Panc1 (cell line): ENCODE measurements at regions not wholly inside any gene's neighbourhood (a gene's known extent, or its start where the extent isn't known, plus 50 kb on each side); places are given as distances from the start of the nearest gene placed in this dataset.

Source experiments
- CTCF ChIP-seq: fragments of 450-650 bp; IDR thresholded peaks from 2 replicates; pipeline ENCODE4 v1.5.1; 2017; ENCODE audit warnings: mild to moderate bottlenecking
- POLR2AphosphoS5 ChIP-seq: IDR thresholded peaks from 2 replicates; pipeline ENCODE4 v1.6.1; 2012; ENCODE audit warnings: mild to moderate bottlenecking, low read depth, low read length, moderate library complexity
- TCF7L2 ChIP-seq: IDR thresholded peaks from 2 replicates; pipeline ENCODE4 v1.6.1; 2011; ENCODE audit warnings: mild to moderate bottlenecking, low read depth, low read length, inconsistent platforms

DNA sequence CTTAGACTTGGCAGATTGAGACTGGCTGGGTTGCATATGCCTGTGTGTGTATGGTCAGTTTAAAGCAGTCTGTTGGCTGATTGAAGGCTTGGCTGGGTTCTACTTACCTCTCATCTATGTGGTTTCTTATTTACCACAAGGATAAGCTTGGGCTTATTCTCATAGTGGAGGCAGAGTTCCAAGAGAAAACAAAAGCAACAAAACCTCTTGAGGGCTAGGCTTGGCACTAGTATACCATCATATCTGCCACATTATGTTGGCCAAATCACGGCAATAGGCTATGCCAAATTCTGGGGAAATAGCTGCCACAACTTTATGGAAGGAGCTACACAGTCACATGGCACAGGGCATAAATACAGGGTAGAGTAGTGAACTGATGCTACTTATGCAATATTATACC, 714.1 kb downstream of the CBLN4 start:
- TF ChIP-seq CTCF (no peak), POLR2AphosphoS5 (no peak), TCF7L2 (no peak)
